Superior temporal gyrus (tissue), 1 donor: ENCODE measurements at regions not wholly inside any gene's neighbourhood (a gene's known extent, or its start where the extent isn't known, plus 50 kb on each side); places are given as distances from the start of the nearest gene placed in this dataset.
"Not testable (repeated sequence)": the region's sequence is repeated elsewhere in the genome, so short reads cannot be mapped to it uniquely, and the experiment has no call there.

Source experiments
- DNase-seq: peaks from one replicate; pipeline ENCODE4 v3.0.0-alpha.2; 2016; ENCODE audit errors: extremely low spot score

DNA sequence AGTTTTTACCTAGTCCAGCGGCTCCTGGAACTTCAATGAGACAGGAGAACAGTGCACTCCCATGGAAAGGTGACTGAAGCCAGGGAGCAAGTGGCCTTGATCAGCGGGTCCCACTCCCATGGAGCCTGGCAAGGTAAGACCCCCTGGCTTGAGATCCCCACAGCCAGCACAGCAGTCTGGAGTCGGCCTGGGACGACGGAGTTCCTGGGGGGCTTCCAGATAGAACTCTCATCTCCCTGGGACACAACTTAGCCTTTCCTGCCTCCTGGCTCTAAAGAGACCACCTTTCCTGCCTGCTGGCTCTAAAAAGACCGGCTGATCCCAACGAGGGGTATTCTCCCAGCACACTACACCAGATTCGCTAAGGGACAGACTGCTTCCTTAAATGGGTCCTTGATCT, 1279.0 kb upstream of the GOT2 start:
- DNase-seq: no peak

DNA sequence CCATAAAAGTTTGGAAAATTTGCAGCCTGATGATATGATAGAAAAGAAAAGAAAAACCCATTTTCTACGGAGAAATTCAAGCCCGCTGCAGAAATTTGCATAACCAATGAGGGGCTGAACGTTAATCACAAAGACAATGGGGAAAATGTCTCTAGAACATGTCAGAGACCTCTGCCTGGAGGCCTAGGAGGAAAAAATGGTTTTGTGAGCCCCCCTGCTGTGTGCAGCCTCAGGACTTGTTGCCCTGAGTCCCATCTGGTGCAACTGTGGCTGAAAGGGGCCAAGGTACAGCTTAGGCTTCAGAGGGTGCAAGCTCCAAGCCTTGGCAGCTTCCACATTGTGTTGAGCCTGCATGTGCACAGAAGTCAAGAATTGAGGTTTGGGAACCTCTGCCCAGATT, 1267.4 kb upstream of the GOT2 start:
- DNase-seq: no peak

DNA sequence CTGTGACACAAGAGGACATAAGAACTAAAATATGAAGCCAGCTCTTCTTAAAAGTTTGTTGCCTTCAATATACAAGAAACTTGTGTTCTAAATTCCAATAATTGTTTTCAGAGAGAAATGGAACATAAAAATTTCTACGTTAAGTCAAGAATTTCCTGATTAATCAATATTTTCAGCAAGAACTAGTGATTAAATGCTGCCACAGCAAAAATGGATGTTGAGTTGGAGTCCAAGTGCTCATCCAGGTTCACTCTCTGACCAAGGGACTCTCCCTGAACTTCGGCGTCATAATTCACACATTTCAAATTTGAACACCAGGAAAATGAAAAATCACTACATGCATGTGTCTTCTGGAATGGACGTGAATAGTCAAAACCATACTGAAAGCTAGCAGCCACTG, 1263.6 kb upstream of the GOT2 start:
- DNase-seq: no peak

DNA sequence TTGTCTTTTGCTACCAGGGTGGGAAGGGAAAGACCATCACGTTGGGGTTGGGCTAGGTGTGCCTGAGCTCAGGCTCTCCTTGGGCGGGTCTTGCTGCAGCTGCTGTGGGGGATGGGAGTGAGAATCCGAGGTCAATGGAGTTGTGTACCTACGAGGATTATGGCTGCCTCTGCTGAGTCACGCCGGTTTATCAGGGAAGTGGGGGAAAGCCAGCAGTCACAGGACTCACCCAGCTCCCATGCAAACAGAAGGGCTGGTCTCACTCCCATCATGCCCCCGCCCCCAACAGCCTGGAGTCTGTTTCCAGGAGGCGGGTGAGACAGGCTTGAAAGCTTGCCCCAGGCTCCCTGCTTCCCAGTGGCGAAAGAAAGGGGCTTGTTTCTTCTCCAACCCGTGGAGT, 1259.0 kb upstream of the GOT2 start:
- no peak for DNase-seq

DNA sequence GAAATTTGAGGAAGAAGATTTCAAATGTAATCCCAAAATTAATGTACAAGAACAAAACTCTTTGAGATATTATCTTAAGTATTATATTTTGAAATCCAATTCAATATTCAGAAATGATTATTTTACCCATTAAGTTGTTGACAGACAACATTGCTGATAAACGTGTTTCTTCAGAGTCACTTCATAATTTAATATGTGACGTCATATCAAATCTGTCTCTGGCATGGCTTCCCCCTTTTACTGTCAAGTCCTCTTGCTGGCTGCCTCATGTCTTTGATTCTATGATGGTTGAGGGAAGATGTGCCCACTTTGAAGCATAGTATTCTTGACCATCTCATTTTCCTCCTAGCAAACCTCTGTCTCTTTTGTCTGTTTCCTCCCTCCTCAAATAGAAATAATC, 1257.1 kb upstream of the GOT2 start:
- DNase-seq: no peak

DNA sequence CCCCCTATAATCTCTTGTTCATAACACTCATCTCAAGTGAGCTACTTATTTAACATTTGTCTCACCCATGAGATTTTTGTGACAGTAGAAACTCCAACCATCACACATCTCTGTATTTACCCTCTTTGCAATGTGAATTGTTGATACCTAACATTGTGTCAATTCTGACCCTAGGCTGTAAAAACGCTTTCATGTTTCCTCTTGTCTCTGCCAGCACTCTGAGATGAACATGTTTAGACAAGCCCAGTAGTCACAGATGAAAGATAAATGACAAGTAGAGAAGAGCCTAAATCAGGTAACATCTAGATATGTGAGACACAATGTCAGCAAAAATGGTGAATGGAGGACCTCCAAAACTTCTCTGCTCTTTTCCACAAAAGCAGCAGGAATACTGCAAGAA, 1254.5 kb upstream of the GOT2 start:
- DNase-seq: no peak

DNA sequence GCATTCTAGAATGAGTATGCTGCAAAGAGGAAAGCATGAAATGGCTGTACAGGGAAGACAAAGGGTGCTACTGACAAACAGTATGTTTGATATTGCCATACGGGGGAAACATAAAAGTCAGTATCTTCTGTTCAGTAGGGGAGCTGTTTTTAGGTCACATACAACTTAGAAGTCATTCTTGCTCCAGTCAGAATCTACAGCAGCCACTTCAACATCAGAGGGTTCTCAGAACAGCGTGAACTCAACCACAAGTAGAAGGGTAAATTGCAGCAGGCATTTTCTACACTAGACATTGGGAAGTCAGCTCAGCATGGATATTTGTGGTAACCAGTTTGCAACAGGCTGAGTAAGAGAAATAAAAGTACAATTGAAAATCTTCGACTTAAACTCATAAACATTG, 1241.8 kb upstream of the GOT2 start:
- no peak for DNase-seq

DNA sequence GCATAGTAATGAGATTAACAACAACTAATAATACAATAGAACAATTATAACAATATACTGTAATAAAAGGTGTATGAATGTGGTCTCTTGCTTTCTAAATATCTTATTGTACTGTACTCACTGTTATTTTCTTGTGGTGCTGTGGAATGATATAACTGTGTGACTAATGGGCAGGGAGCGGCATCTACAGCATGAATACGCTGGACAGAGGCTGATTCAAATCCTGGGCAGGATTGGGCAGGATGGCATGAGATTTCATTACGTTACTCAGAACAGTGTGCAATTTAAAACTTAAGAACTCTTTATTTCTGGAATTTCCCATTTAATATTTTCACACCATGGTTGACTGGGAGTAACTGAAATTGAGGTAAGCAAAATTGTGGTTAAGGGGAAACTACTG, 1239.8 kb upstream of the GOT2 start:
- no peak for DNase-seq

DNA sequence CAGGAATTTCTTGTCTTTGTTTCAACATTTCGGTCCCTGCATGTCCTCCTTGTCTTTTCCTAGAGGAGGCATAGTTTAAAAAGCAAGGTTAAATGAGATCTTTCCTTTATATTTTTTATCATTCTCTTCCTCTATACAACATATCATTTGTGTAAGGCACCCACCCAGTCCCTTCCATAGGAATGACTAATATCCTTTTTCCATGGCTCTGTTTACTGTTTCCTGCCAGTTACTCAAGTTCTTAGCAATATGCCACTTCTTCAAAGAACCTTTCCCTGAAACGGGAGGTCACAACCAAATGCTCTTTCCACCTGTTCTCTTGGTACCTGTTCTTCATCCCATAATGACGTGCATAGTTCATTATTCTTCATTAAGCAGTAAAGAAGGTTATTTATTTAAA, 1237.1 kb upstream of the GOT2 start:
- DNase-seq: no peak

DNA sequence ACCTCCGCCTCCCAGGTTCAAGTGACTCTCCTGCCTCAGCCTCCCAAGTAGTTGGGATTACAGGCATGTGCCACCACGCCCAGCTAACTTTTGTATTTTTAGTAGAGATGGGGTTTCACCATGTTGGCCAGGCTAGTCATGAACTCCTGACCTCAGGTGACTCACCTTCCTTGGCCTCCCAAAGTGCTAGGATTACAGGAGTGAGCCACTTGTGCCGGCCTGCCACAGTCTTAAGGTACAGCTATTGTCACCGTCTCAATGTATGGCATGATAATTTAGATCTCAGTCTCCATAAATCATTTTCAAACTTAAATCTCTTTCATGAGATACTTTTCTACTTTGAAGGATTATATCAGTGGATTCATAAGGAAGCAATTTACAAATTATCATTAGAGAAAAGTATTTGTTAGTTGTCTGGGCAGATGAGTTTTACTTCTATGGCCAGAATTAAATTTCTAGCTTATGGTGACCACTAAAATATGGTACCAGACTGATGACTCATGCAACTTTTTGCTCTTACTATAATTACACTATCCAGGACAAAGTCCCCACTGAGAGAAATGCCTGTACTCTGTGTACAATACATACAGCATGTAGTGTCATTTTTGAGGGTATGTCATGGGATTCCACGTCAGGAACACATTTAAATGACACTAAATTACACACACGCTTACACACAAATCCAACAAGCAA, 1230.3 kb upstream of the GOT2 start:
- DNase-seq: no peak

DNA sequence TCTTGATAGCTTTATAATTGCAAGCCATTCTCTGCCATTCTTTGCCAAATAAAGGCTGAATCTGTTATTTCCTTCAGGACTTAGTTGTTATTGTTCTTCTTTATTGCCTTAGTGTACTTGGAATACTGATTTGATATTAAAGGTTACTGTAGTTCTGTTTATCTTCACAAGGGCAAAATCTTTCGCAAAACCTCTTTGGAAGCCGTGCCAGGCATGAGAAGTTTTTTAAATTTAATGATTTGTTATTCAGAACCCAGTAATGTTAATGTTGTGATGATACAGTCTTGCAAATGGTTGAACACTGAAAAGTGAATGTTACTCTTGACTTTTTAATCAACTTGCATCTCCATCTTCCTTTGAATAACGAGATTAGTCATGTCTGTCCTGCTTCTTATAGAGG, 1225.2 kb upstream of the GOT2 start:
- no peak for DNase-seq

DNA sequence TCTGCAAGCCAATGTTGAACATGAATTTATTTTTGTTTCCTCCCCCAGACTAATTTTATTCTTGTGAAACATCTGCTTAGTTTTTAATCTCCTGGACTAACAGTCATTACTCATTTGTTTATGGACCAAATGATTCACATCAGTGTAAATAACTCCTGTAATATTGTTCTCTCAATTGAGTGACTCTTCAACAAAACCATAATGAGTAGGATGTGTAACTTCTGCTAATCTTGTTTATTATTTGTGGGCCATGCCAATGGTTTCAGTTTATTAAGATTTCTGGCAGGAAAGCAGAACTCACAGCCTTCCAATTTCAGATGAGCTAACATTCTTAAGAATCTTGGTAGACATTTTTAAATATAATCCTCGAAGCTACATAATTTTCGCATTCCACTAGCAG, 1216.3 kb upstream of the GOT2 start:
- no peak for DNase-seq

DNA sequence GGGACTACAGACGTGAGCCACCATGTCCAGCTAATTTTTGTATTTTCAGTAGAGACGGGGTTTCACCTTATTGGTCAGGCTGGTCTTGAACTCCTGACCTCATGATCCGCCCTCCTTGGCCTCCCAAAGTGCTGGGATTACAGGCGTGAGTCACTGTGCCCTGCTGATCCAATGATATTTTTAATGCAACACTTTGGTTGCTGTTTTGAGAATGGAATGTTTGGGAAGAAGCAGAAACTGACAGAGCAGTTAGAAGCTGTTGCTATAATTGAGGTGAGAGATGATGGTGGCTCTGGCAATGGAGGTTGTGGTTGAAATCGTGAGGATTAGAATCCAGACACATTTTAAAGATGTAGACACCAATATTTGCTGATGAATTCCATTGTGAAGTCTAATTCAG, 1209.9 kb upstream of the GOT2 start:
- not testable (repeated sequence) for DNase-seq

DNA sequence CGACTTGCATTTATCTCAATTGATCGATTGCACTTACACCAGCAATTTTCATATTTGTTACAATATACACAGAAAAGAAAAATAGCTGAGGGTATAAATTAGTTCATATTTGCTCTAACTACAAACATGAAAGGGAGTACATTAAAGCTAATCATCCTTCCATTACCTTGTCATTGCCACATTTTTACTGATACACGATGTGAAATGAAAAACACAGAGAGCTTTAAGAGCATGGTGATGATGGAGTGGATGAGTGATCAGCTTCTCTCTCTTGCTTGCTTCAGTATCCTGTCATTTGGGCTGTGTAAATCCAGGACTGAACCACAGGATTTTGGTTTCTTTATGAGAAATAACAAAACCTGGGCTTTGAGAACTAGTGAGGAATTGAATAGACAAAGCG, 1207.5 kb upstream of the GOT2 start:
- DNase-seq: no peak

DNA sequence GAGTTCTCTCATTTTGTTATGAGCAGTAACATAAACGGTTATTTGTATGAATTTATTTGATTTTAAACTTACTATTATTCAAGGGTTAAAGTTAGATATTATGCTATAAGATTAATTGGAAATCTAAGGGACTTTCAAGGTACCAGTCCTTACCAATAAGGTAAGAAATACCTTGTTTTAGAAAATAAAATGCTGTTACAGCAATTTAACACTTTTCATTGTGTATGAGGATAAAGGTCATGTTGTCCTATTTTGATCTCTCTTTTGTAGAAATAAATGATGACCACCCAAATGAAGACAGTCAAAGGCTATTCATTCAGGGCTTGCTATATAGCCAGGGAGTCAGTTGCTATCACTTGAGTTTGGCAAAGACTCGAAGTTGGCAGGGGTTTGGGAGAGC, 1185.9 kb upstream of the GOT2 start:
- DNase-seq: no peak

DNA sequence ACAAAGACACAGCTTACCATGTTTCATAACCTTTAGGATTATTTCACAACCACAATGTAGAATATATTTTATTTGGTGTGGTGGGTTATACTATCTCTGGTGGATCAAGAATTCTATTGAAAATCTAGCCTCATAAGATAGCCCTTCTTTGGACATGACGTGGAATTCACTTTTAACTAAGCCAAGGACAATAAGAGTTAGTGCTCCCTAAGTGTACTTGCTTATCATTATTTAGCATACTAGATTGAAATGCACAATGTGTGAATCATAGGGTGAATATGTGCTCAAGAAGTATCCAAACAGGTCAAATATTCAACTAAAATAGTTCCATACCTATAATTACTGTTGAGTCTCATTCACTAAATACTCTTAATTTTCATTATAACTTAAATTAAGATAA, 1179.5 kb upstream of the GOT2 start:
- DNase-seq: no peak

DNA sequence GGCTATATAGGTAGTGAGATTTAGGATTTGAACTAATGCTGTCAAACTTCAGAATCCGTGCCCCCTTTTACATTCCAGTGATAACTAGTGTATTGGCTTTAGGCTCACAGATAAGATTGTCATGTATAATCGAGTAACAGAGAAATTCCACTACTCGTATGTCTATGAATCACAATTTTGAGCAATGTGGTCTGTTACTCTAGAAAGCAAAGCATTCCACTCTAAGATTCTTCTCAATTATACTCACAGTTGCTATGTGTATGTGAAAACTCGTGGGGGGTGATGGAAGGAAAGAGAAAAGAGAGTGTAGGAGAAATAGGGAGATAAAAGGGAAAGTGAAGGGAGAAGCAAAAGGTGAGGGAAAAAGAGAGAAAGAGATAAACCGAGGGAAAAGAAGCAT, 1175.1 kb upstream of the GOT2 start:
- no peak for DNase-seq

DNA sequence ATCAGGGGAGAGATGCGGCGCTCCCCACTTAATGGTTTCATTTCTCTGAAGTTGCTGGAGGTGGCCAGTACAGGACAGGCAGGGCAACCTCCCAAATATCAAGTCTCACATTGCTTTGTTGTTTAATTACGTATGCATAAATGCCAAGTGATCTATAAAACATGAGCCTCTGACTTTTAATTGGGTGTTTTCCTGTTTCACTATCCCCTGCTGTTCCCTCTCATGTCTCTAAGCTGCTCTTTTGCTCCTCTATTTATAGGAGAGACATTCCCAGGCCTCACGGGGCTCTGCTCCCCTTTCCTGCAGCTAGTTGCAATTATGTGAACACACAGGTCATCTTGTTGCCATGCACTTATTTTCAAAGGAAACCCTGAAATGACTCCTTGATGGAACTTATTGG, 1173.5 kb upstream of the GOT2 start:
- DNase-seq: no peak

DNA sequence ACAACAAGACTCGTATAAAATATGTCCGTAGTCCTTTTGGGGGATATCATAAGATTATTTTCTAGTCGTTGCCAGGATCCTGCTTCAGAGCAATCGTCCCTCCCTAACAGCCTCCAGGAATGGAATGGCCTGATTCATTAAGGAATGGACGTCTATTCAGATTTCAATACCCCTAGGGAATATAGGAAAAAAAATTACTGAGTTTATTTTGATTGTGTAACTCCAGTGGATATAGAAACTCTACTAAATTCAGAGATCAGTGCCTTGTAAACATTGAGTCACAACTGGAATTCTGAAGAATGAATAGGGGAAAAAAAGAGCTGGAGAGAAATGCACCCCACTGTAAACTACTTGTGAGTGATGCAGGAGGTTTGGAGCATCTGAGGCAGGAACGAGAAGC, 1171.5 kb upstream of the GOT2 start:
- no peak for DNase-seq

DNA sequence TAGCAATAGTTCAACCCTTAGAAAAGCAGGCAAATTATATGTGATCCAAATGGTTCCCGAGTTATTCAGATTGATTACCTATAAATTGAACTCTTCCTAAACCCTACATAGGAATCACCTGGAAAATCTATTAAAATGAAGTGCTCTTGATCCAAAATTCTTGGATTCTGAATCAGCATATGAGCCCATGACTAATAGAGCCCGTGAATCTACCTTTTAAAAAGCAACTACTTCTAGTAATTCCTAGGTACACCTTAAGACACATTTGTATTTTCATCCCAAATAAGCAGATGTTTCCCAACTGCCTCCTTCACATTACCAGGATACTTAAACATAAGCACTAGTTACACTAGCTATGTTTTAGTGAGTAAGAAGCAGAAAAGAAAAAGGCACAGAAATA, 1171.0 kb upstream of the GOT2 start:
- no peak for DNase-seq

DNA sequence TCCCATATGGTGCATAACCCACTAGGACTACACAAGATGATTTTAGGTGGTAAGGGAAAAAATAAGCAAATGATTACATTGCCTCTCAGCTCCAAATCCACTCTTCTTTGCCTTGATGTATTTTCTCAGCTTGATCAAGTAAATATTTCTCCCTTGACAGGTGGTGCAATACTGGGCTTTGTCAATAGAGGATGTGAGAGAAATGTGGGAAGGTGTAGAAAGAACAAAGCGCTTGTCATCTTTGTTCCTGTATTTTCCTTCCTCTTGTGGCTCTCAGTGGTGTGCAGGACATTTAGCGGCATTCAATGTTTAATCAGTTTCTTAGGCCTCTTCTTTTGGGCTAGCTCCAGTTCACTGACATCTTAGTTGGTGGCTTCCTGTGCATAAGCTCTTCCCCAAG, 1165.8 kb upstream of the GOT2 start:
- no peak for DNase-seq

DNA sequence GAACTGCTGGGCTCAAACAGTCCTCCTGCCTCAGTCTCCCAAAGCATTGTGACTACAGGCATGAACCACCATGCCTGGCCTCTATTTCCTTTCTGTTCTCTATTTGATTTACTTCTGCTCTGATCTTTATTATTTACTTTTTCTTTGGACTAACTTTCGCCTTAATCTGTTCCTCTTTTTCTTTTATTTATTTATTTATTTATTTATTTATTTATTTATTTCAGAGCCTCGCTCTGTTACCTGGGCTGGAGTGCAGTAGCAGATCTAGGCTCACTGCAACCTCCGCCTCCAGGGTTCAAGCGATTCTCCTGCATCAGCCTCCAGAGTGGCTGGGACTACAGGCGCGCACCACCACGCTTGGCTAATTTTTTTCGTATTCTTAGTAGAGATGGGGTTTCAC, 1158.3 kb upstream of the GOT2 start:
- DNase-seq: no peak

DNA sequence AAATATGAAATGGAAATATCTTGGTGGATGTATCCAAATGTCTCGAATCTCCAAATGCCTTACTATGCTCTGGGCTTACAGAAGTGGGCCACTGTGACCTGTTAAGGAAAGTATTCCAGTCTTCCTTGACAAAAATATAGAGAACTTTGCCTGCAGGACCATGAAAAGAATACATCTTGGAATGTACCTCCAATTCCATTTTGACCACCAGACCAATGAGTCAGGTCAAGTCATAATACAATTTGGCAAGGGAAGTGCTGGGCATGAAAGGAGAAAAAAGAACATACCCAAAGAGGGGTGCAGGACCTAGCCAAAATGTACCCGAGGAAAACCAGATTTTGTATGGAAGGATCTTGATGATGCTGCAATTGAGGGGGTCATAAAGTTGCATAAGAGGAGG, 1153.7 kb upstream of the GOT2 start:
- DNase-seq: no peak

DNA sequence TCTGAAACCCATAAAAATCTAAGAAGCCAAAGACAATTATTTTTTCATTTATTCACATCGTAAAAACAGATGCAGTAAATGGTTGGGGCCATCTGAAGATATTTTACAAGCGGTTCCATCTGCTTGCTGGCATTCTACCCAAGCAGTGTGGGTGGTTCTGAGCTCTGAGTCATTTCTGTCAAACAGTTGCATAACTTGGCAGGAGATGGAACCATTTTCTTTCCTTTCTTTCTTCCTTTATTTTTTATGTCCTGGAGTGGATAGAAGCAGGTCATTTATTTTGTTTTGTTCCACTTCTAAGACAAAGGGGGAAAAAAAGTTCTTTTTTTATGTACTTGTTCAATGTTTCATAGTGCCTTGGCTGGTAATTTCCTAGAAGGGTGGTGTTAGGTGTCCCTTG, 1151.9 kb upstream of the GOT2 start:
- peak; percentile 61 for DNase-seq

DNA sequence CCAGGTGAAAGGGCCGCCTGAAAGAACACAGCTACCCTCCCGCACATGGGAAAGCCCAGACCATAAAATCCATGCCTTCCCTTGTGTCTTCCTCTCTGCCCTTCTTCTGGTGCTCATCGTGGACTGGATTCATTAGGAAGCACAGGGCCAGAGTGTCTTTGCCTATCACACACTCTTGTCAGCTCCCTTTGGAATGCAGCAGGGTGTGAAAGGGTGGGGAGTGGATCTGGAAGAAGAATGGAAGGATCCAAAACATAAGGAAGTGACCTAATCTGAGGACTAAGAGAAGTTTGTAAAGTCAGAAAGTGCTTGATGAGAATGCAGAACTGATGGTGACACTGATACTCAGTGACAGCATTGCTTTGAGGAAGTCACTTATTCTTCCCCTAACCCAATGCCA, 1147.3 kb upstream of the GOT2 start:
- no peak for DNase-seq
